SW480 (cell line): ENCODE measurements at regions not wholly inside any gene's neighbourhood (a gene's known extent, or its start where the extent isn't known, plus 50 kb on each side); places are given as distances from the start of the nearest gene placed in this dataset.
"Not testable (repeated sequence)": the region's sequence is repeated elsewhere in the genome, so short reads cannot be mapped to it uniquely, and the experiment has no call there.

Experiments
- DNase-seq: peaks from one replicate; pipeline ENCODE4 v3.0.0-alpha.2; 2016; ENCODE audit warnings: low spot score

DNA sequence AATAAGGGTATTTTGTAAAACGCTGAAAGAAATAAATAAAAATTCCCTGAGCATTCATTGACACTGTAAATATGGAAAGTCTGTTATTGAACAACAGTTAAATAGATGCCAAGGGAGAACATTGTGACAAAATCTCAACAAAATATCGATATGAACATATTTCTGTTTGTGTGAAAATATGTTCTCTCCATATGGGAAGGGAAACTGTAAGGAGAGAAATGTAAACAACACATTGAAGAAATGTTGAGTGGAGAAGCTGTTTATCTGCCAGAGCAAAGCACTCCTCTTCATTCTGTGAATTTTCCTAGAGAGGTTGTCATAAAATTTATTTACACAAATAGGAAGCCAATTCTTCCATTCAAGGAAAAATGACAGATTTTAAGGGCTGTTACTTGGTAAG is 57.1 kb upstream of the EOMES start:
- no peak for DNase-seq

DNA sequence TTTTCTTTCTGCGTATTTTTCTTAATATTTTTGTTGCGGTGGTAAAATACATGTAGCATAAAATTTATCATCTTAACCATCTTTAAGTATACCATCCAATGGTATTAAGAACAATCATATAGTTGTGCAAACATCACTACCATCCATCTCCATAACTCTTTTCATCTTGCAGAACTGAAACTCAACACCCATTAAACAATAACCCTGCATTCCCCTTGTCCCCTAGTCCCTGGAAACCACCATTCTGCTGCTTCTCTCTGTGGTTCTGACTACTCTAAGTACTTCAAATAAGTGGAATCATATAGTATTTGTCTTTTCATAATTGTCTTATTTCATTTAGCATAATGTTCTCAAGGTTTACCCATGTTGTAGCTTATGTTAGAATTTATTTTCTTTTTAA is 67.3 kb upstream of the EOMES start:
- DNase-seq = no peak

DNA sequence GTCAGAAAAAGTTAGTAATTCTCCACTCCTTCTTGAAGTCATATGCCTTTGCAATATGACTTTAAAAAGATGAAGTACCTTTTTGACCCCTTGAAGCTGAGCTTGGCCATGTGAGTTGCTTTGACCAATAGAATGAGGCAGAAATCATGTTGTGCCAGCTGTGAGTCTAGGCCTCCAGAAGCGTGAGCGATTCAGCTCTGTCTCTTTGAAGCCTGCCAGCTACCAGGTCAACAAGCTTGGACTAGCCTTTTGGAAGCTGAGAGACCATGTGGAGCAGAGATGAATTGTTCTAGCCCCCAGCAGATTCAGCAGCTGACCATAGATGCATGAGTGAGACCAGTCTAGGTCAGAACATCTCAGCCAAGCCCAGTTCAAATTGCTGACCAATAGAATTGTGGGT is 69.8 kb upstream of the EOMES start:
- DNase-seq = no peak

DNA sequence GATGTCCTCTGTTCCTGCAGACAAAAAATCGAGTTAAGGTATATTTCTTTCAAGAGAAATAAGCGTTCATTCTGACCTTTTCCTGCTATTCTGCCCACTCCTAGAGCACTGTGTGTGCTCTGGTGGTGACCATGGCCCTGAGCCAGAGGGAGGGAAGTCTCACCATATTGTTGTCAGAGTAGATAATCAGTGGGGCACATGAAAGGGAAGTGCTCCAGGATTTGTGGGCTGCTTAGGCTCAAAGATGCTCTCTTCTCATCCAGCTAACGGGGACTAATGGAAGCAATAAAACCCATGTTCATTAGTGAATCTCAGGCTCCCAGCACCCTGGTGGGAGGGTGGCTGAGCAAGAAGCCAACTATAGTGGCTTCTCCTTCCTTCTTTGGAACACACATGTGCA is 70.7 kb upstream of the EOMES start:
- no peak for DNase-seq

DNA sequence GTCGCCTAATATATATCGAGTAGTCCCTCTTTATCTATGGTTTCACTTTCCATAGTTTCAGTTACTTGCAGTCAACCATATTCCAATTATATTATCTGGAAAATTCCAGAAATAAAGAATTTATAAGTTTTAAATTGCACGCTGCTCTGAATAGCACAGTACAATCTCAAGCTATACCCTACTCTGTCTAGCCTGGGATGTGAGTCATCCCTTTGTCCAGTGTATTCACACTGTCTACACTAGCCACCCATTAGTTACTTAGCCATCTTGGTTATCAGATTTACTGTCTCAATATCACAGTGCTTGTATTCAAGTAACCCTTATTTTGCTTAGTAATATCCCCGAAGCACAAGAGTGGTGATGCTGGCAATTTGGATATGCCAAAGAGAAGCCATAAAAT is 72.1 kb upstream of the EOMES start:
- DNase-seq = no peak

DNA sequence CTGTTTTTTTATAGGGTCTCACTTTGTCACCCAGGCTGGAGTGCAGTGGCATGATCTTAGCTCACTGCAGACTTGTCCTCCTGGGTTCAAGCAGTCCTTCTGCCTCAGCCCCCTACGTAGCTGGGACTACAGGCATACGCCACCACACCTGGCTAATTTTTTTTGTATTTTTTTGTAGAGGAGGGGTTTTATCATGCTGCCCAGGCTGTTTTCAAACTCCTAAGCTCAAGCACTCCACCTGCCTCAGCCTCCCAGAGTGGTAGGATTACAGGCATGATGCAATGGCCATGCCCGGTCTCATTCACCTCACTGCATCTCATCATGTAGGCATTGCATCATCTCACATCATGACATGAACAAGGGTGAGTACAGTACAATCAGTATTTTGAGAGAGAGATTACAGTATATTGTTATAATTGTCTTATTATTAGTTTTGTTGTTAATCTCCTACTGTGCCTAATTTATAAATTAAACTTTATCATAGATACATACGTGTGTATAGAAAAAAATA is 74.3 kb upstream of the EOMES start:
- no peak for DNase-seq

DNA sequence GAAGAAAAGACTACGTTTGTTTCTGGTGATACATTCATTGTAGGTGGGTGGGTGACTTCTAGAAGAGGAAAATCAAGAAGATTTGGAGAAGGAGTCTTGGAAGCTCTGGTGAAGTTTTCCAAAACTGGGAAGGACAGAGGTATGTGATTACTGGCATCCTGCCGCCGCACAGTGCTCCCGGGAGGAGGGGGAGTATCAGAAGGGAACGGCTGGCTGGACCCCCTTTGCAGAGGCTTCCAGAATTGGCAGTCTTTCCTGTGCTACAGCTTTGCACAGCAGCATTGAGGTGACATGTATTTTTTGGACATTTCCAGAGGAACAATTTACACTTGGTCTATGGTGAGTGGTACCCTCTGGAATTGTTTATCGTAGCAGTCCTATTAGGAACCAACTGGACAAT is 75.7 kb upstream of the EOMES start:
- no peak for DNase-seq

DNA sequence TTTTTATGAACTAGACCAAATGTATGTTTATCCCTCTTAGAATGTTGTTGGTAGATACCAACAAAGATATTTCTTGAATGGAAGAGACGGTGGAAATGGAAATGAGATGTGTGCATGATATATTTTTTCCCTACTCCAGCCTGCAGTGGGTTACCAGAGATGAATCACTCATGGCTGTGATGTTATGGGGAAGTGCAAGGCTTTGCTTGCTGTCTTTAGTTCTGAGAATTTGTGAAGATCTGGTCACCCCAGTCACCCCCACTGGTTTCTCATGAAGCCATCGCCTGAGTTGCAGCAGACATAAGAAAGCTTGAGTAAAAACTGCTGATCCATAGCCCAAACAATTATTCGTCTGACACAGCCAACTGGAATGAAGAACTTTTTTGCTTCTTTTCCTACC is 78.1 kb upstream of the EOMES start:
- DNase-seq = no peak

DNA sequence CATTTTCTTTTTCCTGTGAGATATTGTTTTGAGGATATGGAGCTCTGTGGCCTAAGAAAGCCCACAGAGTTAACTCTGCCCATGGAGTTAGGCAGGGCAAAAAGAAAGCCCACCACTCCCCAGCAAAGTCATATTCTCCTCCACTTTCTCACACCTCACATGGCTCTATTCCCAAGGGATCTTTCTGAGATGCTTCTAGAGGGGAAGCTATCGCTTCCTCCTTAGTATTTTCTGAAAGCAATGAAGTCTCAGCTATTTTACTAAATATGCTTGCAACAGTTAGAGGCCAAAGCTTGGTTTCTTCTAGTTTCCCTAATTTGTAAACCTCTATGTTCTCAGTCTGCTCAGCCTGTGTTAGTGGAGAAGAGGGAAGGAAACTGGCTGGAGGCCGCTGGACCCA is 80.3 kb upstream of the EOMES start:
- DNase-seq = no peak

DNA sequence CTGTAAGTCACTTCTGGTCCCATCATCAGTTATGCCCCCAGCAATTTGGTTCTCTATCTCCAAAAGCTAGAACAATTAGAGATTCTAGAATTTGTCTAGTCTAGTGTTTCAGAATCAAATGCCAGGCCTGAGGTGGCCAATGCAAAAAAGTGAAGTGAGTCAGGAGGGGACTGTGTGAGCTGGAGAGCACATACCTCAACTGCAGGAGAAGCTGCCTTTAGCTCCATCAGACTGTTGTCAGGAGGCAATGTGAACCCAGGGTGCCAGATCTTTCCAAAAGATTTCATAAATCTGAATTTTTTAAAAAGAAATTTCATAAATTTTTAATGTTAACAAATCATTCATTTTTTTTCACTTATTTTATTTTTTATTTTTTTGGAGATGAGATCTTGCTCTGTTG is 80.7 kb upstream of the EOMES start:
- DNase-seq = no peak

DNA sequence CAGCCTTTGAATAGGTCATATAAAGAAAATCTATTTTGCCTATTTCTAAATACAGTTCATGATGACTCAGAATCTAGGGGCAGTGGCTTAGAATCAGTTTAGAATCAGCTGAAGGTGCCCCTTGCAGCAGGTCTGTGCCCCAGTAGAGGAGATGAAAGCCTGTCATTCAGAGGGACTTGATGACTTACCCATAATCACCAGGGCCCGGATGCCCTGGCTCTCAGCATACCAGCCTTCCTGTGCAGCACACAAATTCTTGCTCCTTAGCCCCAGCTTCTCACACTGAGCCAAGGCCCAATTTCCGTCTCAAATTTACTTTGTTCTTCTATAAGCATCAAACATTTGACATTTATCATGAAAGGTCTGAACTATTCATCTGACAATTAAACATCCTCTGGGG is 83.2 kb upstream of the EOMES start:
- DNase-seq = no peak

DNA sequence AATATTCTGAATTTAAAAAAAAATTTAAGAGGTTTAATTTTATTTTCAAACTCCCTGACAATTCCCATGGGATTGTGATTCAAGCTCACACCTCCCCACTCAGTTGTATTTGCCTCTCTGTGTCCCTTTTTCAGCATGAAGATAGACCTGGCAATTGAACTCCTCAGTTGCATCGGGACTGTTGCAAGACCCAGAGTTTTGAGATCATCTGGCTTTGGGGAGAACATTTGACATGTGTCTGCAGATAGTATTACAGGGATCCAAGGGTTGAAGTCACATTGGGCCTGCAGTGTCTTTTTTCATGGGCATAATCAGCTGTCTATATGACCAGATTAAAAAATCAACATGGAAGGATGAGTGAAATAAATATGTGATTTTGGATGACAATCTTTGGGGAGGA is 91.1 kb upstream of the EOMES start:
- no peak for DNase-seq

DNA sequence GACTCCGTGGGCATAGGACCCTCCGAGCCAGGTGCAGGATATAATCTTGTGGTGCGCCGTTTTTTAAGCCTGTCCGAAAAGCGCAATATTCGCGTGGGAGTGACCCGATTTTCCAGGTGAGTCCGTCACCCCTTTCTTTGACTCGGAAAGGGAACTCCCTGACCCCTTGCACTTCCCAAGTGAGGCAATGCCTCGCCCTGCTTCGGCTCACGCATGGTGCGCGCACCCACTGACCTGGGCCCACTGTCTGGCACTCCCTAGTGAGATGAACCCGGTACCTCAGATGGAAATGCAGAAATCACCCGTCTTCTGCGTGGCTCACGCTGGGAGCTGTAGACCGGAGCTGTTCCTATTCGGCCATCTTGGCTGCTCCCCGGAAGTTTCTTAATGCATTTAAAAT is 99.5 kb upstream of the EOMES start:
- DNase-seq = not testable (repeated sequence)

DNA sequence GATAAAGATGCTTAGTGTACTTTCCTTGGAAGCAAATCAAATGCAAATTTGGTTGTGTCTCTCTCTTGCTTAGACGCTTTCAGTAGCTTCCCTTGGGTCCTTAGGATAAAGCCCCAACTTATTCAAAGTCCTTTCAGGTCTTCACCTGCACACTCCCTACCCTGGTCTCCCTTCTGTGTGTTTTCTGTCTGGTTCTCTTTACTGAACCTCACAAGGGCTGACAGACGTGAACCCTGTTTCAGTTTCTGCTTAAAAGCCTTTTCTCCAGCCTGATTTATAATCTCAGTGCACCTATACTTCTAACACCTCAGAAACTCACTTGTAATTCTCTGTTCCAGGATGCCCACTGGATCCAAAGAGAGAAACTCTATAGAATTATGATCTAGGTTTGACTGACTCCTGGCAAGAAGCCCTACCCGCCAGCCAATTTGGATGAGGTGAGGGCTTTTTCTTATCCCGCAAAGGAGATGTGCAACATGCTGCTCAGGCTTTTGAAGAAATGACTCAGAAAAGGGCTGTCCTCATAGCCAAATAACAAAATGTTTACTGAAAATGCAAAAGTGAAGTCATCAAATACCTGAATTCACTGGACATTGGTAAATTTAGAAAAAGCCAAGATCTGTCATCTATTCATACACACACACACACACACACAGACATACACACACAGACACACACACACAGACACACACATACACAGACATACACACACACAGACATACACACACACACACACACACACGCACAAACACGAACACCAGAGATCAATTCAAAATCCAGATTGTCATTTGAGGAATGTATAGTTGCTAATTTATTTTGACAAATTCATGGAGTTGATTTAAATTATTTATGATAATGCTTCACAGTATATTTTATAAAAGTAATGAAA is 102.4 kb upstream of the EOMES start:
- no peak for DNase-seq

DNA sequence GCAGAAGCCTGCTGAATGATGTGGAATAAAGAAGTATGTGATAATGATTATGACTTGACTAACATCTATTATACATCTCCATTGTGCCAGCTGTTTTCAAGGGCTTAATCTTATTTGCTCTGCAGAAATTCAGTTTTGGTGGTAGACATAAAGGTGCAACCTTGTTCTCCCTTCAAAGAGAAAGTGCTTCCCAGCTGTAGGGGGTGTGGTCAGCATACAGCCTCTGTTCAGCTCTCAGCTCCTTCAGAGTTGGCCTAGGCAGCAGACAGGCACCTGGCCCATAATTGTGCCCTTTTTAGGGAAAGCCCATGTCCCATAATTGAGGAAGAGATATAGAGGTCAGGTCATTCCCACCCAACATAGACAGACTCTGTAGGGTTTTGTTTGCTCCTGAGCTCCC is 104.3 kb upstream of the EOMES start:
- DNase-seq = no peak

DNA sequence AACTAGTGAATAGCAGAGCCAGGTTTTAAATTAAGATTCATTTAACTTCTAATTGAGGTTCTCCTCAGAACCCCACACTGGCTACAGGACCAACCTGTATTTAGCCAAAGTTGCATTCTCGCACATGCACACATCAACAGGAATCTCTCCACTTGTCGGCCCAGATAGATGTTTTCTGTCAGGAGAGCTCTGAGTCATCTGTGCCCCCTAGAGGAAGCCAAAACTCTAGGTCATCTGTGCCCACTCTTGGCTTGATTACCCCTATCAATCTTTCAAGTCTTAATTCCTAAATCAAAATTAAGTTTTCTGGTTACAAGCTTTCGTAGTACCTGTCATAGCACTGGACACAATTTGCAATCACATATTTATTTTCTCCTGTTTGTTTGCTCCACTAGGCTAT is 104.9 kb upstream of the EOMES start:
- DNase-seq = no peak

DNA sequence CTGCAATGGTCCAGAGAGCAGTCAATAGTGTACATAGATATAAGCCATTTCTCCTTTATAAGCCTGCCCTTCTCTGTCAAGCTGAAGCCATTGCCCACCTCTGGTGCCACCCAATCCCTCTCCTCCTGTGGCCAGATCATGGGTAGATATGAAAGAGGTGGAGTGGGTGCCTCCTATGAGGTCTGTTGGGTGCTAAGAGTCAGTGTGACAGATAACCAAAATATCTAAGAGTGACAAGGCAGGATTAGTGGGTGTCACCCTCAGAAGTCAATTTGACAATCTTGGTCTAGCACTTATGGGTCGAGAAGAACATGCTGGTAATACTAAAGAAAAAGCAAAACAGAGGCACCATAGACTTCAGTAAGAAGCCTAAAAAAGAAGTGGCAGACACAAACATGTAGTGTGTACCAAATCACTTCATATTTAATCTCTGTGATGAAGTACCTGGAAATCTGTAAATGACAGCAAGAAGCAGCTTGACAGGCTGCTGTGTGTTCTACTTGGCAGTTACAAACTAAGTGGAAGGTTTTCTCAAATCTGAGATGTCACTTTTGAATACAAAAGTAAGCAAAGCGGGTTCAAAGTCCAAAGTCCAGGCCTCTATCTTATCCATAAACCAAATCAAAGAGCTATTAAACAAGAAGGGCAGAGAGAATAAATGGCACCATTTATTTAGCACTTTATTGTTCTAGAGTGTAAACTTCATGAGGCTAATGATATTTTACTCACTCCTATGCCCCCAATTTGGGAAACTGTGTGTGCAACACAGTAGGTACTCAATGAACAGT is 118.9 kb upstream of the EOMES start:
- DNase-seq = no peak

DNA sequence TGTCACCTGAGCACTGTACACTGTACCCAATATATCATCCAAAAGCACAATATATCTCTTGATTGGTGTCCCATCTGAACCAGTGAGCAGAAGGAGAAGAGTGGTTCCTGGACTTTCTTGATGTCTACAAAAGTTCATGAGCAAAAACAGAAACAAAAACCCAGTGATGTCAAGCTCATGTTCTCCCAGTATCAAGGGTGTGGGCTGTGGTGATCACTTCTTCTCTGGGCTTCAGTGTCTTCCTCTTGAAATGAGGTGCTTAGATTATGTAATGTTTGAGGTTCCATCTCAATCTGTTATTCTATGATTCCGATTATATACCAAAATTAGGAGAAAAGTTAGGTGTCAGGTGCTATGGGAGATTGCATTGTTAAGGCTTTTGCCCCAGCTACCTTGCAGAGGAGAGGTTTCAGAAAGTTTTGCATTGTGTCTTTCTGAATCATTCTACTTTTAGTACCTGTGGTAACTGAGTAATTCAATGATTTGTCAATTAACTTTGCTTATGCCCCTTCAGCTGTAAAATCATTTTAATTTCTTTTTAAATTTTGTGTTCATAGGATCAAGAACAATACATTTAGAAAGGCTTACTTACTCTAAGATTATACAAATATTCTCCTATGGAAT is 122.0 kb upstream of the EOMES start:
- DNase-seq = no peak

DNA sequence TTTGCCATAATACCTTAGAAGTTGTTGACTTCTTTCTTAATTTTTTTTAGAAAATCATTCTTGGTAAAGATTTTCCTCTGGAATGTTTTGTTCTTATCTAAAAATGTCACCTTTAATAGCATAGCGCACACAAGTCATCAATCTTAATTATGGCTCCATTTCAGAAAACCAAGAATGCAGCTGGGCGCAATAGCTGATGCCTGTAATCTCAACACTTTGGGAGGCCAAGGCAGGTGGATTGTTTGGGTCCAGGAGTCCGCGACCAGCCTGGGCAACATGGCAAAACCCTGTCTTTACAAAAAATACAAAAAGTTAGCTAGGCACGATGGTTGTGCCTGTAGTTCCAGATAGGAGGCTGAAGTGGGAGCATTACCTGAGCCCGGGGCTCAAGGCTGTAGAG is 125.6 kb upstream of the EOMES start:
- DNase-seq = no peak

DNA sequence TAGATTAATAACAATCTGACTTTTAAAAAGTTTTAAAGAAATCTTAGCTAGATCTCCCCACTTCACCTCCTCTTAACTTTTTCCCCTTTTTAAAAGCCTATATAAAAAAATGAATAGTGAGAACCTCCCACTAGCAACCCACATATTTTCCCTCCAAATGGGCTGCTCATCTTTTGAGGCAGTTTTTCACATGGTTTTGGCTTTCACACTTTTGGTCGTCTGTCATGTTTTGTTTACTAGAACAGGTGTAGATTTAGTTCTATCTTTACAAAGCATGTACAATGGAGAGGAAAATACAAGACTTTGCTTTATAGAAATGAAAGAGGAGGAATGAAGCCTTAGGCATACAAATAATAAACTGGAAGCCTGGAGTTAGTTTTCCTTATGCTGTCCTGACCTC is 126.7 kb upstream of the EOMES start:
- DNase-seq = no peak

DNA sequence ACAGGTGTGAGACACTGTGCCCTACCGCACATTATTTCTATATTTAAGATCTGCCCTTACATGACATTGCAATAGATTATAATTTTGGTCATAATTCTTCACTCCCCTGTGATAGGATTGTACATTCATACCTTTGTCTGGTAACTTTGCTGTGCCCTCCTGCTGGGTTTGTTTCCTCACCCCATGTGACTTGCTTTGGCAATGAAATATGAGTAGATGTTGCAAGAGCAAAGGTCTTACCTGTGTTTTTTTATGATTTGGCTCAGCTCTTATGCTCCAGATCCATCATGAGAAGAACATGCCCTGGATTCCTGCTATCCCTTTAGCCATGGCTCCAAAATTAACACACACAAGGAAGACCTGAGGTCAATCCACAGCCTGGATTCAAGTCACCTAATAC is 137.7 kb upstream of the EOMES start:
- DNase-seq = peak; percentile 6

DNA sequence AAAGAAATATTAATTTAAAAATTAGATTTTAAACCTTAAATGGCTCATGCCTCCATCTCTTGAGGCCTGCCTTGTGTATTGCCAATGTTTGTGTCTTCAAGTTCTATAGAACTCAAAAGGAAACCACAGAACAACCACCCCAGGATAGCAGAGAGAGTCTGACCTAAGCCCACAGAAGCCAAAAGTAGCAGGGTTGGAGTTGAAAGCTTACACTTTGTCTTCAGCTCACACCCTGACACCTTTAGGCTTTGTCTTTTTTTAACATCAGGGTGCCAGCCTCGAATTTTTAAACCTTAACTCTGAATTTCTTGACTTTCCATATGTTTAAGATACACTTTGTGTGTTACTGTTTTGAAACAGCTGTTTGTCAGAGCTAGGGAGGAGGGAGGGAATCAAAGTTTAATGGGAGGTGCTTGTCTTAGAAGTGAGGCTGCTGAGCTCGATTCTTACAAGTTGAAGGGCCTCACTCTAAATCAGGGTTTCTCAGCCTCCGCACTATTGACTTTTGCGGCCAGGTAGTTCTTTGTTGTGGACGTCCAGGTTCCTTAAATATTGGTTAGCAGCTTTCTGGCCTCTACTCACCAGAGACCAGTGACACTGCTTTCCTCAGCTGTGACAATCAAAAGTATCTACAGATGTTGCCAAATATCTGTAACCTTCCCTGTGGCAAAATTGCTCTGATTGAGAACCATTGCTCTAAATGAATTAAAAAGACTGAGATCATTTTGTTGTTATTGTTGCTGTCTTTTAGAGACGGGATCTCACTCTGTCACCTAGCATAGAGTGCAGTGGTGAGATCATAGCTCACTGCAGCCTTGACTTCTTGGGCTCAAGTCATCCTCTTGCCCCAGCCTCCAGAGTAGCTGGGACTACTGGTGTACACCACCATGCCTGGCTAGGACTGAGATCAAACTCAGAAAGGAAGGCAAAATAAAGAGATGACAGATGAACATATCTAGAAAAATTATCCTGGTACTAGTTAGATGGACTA is 139.2 kb upstream of the EOMES start:
- DNase-seq = no peak
